ENCODE measurements at regions not wholly inside any gene's neighbourhood (a gene's known extent, or its start where the extent isn't known, plus 50 kb on each side); places are given as distances from the start of the nearest gene placed in this dataset.

DNA sequence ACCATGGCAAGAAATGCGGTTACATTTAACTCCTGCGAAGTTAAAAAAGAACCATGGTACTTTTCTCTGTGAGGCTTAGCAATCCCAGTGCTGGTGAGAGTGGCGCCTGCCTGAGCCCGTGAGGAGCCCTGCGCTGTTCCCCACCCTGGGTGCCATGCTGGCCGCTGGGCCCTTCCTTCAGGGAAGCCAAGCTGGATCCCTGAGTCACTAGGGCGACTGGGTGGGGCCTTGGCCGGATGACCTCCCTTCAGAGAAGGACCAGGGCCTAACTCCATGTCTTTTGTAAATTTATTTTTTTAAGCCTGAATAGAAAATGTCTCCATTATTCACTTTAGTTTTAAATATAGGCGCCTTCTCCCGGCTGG, 209.1 kb downstream of the ERMARD start:
- TF ChIP-seq, protein P1, sequence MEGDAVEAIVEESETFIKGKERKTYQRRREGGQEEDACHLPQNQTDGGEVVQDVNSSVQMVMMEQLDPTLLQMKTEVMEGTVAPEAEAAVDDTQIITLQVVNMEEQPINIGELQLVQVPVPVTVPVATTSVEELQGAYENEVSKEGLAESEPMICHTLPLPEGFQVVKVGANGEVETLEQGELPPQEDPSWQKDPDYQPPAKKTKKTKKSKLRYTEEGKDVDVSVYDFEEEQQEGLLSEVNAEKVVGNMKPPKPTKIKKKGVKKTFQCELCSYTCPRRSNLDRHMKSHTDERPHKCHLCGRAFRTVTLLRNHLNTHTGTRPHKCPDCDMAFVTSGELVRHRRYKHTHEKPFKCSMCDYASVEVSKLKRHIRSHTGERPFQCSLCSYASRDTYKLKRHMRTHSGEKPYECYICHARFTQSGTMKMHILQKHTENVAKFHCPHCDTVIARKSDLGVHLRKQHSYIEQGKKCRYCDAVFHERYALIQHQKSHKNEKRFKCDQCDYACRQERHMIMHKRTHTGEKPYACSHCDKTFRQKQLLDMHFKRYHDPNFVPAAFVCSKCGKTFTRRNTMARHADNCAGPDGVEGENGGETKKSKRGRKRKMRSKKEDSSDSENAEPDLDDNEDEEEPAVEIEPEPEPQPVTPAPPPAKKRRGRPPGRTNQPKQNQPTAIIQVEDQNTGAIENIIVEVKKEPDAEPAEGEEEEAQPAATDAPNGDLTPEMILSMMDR (IDR thresholded peaks at IDR 0.05; ENCODE audit: insufficient read depth, low read length, poor library complexity, severe bottlenecking) = no peak
- no peak for TF ChIP-seq EZH2phosphoT487 (conservative IDR thresholded peaks at IDR 0.05; ENCODE audit: low read length)

All from SU-DHL-6 (cell line).